ENCODE measurements at regions not wholly inside any gene's neighbourhood (a gene's known extent, or its start where the extent isn't known, plus 50 kb on each side); places are given as distances from the start of the nearest gene placed in this dataset.
"Not testable (repeated sequence)": the region's sequence is repeated elsewhere in the genome, so short reads cannot be mapped to it uniquely, and the experiment has no call there.

DNA sequence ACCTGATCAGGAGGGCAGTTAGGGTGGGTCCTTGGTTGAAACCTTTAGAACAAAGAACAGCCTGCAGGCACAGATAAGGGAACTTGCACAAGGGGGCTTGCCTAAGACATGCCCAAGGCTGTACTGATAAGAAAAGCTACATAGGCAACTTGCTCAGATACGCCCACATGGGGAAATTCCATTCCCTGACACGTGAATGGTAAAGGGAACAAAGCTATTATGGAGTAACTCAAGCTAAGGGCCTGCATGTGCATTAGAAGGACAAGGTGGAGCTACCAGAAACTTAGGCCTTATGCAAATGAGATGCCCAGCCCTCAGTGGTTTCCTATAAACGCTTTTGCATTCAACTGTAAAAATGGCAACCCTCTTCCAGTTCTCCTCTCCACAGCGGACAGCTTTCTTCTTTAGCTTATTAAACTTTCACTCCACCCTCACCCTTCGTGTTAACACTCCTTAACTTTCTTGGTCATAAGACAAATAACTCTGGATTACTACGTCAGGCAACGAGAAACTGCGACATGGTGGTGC lies 1192.1 kb upstream of the CELF2 start:
- DNase-seq, result no peak

DNA sequence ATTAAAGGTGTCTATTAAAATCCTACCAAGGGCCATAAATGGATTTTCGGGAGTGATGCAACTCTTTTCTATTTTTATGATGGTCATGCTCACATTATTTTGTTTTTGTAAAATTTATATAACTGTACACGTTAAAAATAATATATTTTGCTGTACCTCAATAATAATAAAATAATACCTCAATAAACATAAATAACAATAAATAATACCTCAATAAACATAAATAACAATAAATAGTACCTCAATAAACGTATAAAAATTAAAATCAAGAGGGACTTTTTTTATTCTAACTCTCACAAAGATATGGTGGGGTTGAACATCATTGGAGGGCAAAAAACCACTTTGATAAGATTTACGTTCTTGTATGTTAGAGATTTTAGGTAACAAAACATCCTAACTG lies 1189.6 kb upstream of the CELF2 start:
- DNase-seq, result no peak

DNA sequence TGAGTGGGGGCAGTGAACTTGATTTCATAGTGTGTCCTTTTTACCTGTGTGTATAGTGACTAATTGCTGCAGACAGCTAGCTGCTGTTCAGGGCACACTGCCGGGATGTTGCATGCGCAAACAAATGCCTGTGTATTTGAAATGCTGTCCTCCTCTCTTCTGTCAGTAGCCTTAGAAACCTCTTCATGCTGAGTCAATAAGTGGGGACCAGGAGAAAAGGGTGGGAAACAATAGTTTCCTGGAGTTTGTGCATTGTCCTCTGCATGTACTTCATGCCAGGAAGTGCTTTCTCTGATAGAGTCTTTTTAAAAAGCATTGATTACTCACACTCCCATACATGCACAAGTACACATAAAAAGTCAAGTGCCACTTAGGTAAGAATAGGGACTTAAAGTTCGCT lies 1183.7 kb upstream of the CELF2 start:
- DNase-seq, result no peak

DNA sequence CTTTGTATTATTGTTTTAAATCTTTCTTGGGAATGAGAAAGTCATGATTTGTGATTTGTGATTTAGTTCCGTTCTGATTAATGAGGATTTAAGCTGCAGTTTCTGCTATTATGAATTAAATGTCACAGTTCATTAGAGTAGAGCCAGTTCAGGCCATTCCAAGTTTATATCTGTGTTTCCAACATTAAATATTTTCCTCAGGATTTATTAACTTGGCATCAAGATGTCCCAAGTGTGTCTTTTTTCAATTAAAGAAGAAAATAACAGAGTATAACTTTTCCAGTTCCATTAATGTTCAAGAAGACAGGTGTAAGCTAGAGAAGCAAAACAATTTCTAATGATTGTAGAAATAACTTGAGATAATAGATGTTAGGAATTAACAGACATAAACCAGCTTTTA lies 1183.2 kb upstream of the CELF2 start:
- no peak for DNase-seq

DNA sequence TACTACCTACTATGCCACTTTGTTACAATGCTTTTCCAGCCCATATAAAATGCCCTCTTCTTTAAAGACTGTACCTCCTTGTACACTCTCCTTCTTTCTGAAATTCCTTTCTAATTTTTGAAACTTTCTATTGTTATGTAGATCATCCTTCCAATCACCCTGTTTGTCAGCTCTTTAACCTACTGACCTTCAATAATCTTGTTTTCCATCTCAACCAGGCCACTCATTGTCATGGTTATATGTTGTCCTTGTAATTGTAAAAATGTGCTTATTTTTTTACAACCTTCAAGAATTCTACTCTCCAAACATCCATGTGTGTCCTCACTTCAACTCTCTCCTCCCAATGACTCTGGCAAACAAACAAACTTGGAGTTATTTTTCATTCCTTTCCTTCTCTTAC lies 1172.6 kb upstream of the CELF2 start:
- no peak for DNase-seq

DNA sequence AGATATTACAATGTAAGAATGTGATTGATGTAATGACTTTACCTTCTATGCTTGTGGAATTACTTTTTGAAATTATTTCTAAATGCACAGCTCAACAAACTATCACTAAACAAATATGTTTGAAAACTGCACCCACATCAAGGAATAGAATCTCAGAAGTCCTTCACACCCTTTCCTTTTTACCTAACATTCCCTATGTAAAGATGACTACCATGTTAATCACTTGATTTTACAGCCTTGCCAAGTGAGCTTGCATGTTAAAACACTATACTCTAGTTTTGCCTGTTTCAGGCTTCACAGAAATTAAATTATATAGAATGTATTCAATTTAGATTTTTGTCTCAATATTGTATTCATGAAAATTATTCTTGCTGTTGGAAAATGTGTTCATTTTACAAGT lies 1169.4 kb upstream of the CELF2 start:
- no peak for DNase-seq

DNA sequence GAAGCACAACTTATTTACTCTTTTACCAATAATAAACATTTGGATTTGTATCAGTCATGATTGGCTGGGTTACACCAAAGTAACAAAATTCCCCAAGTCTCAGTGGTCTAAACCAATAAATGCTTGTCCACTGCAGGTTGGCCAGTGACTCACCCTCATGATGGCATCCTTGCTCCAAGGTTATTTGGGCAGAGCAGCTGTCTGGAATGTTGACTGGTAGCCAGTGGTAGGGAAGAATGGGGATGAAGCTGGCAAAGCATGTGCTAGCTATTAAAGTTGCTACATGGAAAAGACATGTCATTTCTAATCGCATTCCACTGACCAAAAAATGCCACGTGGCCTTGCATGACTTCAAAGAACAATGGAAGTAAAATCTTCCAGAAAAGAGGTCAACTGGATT lies 1168.7 kb upstream of the CELF2 start:
- no peak for DNase-seq

DNA sequence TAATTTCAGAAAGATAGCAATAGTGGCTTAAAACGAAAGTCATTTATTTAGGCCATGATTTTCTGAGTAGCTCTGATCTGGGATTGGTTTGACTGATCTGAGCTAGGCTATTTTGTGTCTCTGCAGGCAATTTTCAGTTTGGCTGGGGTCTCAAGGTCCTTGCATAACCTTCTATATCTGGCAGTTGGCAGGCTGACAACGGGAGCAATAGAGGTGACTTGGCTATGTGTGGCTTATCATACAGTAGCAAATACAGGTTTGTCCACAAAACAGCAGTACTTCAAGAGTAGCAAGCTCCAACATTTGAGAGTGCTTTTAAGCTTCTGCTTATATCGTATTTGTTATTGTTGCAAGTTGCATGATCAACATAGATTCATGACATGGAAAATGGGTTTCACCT lies 1167.3 kb upstream of the CELF2 start:
- DNase-seq, result no peak

DNA sequence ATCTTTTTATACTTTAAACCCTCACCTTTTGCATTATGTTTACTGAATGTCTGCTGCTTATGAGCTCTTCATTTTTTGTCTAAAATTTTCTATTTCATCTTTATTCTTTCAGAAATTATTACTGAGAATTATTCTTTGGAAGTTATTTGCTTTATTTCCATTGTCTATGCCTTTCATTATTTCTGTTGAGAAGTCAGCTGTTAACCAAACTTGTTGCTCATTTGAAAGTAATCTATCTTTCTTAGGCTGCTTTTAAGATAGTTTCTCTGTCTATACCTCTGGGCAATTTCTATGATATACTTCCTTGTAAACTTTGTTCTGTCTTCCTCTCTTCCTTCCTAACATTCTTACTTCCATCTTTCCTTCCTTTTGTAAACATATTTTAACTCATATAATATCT lies 1165.9 kb upstream of the CELF2 start:
- no peak for DNase-seq

DNA sequence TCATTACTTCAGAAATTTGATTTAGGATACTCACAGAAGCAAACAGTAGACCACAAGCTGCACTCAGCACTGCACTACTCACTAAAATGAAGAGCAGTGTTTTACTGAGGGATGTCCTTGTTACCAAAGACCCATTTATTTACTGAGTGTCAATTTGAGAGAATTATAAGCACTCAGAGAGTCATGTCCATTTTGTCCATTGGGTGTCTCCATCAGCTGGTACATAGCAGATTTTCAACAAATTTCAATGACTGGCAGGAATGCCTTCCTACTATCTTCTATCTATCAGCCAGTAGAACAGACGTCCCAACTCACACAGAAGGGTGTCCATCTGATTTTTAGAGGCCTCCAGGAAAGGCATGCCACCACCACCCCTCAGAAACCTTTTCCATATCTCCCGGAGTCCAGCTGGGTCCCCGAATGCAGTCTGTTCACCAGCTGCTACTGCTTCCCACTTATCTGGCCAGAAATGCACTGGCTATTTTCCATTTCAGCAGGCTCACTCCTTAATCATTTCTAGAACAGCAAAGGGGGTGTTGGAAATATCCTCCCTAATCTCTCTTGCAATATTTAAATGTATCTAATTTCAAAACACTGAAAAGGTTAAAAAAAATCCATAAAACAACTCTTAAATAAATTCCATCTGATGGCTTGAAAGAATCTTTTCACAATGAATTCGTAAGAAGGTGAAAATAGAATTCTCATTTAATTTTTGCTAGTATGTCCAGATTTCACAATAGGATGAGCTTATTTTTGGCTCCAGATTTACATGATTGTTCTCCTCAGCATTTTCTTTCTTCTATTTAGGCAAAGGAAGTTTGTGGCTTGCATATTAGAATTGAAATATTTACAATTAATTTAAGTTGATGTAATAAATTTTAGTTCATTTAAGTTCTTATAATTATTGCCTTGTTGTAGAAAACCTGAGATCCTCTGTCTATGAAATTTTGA lies 1164.0 kb upstream of the CELF2 start:
- no peak for DNase-seq

DNA sequence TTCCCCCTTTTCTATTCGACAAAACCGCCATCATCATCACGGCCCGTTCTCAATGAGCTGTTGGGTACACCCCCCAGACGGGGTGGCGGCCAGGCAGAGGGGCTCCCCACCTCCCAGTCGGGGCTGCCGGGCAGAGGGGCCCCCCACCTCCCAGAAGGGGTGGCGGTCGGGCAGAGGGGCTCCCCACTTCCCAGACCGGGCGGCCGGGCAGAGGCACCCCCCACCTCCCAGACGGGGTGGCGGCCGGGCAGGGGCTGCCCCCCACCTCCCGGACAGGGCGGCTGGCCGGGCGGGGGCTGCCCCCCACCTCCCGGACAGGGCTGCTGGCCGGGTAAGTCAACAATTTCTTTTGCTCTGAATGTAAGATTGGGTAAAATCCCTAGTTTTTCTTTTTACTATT lies 1162.2 kb upstream of the CELF2 start:
- not testable (repeated sequence) for DNase-seq

DNA sequence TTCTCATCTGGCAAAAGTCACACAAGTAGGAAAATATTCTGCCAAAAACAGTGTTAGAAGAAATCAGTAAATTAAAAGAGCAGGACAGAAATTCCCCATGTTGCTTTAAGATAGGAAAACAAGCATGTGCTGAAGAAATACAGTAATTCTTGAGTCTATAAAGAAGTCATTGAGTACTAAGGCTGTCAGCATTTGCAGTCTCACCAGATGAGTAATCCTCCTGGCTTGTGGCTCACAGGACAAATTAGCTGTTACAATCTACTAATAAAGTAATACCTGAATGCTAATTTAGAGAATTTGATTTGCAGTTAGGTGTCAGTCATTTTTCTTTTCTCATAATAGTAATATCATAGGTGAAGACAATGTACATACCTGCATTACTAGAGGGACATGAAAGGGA lies 1158.9 kb upstream of the CELF2 start:
- DNase-seq, result no peak

DNA sequence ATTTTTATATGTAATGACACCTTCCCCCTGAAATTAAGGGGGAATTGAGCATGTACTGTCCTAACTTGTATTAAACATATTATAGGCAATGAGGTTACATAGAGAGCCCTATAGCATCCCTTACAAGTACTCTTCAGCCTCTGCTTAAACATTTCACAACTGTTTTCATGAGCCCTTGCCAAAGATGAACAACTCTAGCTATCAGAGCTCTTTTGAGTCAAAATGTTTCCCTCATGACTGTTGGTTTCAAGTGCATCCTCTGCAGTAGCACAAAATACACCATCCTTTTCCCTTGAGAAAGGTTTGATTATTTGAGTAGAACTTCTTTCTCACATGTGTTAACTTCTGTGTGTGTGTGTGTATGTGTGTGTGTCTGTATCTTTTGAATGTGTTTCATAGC lies 1157.6 kb upstream of the CELF2 start:
- DNase-seq, result no peak

DNA sequence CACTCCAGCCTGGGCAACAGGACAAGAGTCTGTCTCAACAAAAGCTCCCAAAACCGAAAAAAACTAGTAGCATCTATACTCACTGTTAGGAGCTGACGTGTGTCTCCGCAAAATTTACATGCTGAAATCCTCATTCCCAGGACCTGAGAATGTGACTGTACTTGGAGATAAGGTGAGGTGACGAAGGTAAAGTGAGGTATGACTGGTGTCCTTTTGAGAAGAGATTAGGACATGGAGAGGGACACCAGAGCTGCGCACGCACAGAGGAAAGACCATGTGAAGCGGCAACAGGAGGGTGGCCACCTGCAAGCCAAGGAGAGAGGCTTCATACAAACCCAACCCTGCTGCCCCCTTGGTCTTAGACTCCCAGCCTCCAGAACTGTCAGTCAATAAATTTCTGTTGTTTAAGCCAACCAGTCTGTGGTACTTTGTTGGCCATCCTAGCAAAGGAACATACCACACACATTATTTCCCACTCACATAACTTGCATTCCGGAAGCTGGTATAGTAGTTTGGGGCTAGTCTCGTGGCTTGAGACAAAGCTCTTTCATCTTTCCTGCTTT lies 1154.0 kb upstream of the CELF2 start:
- DNase-seq, result no peak

DNA sequence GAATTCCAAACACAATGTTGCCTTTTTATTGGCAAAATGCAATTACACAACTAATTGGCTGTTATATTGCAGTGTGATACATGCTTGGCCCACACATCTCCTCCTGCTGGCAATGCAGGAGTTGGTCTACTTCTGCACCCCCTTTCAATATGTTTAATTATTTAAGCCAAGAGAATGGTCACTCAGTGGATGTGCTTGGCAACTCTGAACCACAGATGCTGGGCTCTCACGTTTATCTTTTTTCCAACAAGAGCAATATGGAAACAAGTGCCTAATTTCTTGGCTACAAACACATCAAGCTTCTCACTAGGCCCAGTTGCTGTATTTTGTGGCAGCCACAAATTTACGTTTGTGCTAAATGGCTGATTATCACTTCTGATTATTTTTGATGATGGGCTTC lies 1149.2 kb upstream of the CELF2 start:
- DNase-seq, result no peak

DNA sequence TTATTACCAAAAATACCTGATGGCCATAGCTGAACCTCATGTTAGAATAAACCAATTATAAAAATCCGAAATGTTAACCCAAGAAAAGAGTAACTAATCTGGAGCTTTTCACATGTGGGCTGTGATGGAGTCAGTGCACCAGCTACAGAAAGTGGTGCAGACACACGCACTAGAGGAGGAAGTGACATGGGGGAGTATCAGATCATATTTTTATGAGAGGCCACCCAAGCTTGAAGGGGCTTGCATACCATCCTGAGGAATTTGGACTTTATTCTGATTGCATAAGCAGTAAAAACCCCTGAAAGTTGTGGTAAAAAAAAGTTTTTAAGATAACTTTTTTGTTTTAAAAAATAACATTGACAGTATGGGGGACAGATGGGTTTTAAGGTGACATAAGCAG lies 1148.5 kb upstream of the CELF2 start:
- no peak for DNase-seq

DNA sequence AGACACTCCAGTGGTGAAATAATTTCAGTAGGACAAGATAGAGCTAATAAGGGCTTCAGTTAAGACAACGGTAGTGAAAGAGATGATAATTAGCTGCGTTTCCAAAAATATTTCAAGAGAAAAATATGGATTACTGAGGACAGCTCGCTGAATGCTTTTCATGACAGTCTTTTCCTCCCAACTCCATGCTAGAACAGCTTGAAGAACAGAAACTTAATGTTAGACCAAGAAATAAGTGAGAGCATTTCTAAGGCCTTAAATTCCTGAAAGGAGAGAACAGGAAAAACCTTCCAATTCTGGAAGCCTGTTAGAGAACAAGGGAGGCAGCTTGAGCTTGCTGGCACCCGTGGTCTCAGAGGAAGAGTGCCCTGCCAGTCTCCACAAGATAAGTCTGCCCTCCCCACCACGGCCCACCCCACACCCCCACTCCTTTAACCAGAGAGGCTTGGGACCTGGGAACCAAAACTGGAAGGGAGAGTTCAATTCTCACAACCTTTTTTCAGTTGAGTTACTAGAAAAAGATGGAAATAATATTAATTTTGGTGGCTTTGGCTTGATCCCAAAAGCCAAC lies 1148.0 kb upstream of the CELF2 start:
- DNase-seq, result no peak

DNA sequence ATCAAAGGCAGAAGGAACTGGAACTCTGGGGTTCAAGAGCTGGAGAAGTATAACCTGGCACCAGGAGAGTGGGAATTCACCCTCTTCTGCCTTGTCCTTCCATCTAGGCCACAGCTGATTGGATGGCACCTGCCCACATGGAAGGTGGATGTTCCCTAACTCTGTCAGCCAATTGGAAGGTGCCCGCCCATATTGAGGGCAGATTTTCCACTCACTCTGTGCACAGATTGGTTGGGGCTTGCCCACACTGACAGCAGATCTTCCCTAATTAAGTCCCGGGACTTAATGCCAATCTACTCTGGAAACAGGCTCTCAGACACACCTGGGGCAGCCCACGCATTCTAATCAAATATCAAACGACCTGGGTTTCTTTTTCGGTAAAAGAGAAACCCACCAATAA lies 1142.3 kb upstream of the CELF2 start:
- DNase-seq, result no peak

DNA sequence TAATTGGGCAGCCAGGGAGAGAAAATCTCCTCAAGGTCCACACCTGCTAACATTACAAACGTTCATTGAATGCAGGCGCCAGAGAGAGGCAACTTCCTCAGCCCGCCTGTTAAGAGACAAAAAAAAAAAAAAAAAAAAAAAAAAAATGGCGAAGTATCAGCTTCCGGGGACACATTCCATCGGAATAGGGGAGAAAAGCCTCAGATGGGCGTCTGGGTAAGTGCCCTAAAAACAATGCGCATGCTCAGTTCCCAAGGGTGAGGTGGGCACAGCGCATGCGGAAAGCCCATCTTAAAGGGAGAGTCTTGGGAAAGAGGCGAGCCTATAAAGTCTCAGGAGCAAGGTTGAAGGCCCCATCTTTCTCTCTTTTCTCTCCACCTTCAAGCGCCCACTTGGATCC lies 1139.7 kb upstream of the CELF2 start:
- no peak for DNase-seq

DNA sequence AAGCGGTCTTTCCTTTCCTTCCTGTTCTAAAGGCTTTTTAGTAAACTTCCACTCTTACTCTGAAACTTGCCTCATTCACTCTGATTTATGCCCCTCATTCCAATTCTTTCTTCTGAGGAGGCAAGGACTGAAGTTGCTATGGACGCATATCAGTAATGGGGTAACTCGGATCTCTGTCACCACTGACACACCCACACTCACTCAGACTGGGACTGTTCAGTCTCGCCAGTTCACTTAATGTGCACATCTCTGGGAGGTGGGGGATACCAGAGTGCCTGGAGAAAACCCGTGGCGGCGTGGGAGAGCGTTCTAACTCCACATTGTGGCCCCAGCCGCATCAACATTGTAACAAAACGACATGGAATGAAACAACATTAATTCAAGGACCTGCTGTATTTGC lies 1139.3 kb upstream of the CELF2 start:
- DNase-seq, result no peak

DNA sequence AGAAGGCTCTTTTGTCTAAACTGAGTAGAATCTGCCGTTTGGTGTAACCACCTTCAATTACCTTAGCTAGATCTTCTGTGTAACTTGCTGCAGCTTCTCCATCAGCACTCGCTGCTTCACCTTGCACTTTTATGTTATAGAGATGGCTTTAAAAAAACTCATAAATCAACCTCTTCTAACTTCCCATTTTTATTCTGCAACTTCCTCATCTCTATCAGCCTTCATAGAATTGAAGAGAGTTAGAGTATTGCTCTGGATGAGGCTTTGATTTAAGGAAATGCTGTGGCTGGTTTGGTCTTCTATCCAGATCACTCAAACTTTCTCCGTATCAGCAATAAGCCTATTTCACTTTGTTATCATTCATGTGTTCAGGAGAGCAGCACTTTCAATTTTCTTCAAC lies 1131.9 kb upstream of the CELF2 start:
- no peak for DNase-seq

DNA sequence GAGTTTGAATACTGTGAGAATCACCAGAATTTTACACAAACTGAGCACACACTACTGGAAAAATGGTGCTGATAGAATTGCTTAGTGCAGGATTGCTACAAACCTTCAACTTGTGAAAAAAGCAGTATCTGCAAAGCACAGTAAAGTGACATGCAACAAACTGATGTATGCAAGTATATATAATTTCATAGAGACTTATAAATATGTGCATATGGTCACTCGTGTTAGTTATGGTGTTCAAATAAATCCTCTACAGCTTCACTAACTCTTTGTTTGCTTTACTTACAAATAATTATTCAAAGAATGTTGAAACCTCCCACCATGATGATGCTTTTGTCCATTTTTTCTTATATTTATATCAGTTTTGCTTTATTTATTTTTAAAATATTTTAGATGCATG lies 1130.9 kb upstream of the CELF2 start:
- DNase-seq, result no peak

DNA sequence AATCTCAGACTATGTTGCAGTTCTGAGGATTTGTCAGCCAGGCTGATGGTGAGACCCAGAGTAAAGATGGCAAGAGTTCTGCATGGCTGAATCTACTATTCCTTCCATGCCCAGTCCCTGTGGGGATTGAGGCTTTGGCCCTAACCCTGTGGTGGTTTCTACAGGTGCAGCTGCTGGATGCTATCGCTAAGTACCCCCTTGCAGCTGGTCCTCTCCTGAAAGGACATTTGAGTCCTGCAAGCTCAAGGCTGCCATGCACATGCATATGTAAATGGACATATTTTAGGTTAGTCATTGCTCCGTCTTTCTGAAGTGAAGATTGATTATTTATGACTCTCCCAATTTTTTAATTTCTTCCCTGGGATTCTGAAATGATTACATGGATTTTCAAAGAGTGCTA lies 1122.2 kb upstream of the CELF2 start:
- DNase-seq, result no peak

DNA sequence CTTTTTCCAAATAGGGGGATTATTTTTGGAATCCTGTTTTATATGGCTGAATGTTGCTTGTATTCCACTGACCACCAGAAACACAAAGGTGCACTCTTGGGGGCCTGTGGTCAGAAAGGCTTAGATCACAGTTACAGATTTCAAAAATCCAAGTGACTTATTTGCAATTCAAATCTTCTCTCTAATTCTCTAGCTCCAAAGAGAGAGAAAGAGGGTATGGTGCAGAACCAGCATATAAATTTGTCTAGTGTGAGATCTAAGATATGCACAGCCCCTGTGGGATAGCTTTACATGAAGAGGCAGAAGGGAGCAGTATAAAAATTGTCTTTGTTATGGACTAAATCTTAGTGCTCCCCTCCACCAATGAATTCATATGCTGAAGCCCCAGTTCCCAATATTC lies 1121.7 kb upstream of the CELF2 start:
- DNase-seq, result no peak

All from CD4-positive, alpha-beta T cell treated with Interleukin-17A for 1 hour (primary cell).